Fibroblast of mammary gland (primary cell): ENCODE measurements at regions not wholly inside any gene's neighbourhood (a gene's known extent, or its start where the extent isn't known, plus 50 kb on each side); places are given as distances from the start of the nearest gene placed in this dataset.
A peak's percentile ranks its signal among the peaks of the same experiment; 100 is the strongest.

Source experiments
- DNase-seq: peaks from one replicate; pipeline ENCODE4 v3.0.0-alpha.2; 2010; ENCODE audit warnings: low read depth
- H3K4me3 ChIP-seq: 2 replicates; pipeline ENCODE4 v1.5.1; 2011; ENCODE audit warnings: low read depth, mild to moderate bottlenecking, low read length, moderate library complexity; ENCODE audit not compliant: control insufficient read depth
- CTCF ChIP-seq: conservative IDR thresholded peaks from 2 replicates; pipeline ENCODE4 v1.5.1; 2011; ENCODE audit warnings: low read depth, low read length, inconsistent platforms; ENCODE audit not compliant: control insufficient read depth, insufficient read depth

- H3K4me3 ChIP-seq: no peak overlapping the region
- DNase-seq: peak; percentile 89
- TF ChIP-seq CTCF: no peak
Measured at GRCh38 chr1:192263436-192263835, 53.4 kb upstream of the RGS21 start.

GRCh38 chr1:192265516-192266173 is 51.1 kb upstream of the RGS21 start:
- H3K4me3 ChIP-seq: no peak overlapping the region
- TF ChIP-seq CTCF: no peak
- DNase-seq: no peak

GRCh38 chr1:192266645-192267044 is 50.1 kb upstream of the RGS21 start:
- no peak for DNase-seq
- H3K4me3 ChIP-seq: no peak overlapping the region
- no peak for TF ChIP-seq CTCF
